ENCODE measurements at regions not wholly inside any gene's neighbourhood (a gene's known extent, or its start where the extent isn't known, plus 50 kb on each side); places are given as distances from the start of the nearest gene placed in this dataset.

DNA sequence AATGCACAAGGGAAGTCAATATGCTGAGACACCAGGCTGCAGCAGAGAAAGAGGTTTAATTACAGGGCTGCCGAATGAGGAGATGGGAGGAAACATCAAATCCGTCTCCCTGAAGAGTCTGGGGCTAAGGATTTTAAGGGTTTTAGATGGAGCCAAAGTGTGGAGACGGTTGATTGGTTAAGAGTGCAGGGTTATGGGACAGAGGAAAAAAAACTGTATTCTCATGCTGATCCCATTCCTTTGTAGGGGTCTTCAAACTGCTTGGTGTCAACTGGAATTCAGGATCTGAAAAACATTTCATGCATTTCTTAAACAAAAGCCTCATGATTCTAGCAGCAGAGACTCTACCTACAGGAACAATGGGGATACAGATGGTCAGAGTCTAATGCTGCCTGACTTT lies 96.1 kb upstream of the SYNDIG1 start:
- ChIA-PET CTCF (ENCODE audit: low intra/inter-chr PET ratio) (no interaction called here), POLR2A (no interaction called here)
- FAIRE-seq = no peak
- Histone ChIP-seq H3K27ac (ENCODE audit: extremely low read depth, low read depth, low read length) (no peak overlapping the region), H3K36me3 (ENCODE audit: control insufficient read depth, insufficient read depth, low read length) (no peaks in the 10 kb centered on the region), H2AFZ (ENCODE audit: low read depth, low read length) (no peak overlapping the region), H3K4me3 (no peak overlapping the region), H3K27me3 (ENCODE audit: control insufficient read depth in 2 of 2, insufficient read depth in 2 of 2, low read length in 2 of 2) (no peaks in the 10 kb centered on the region), H3K4me1 (replicated peaks in 1 of 2; ENCODE audit: control insufficient read depth in 2 of 2, insufficient read depth in 2 of 2, low read length in 2 of 2) (no peaks in the 10 kb centered on the region), H4K20me1 (replicated peaks; ENCODE audit: control insufficient read depth, insufficient read depth, low read length) (no peaks in the 10 kb centered on the region), H3K9me1 (ENCODE audit: control insufficient read depth, insufficient read depth, low read length) (no peaks in the 10 kb centered on the region), H3K79me2 (ENCODE audit: control insufficient read depth, insufficient read depth, low read length) (no peaks in the 10 kb centered on the region), H3K9ac (ENCODE audit: insufficient read depth in 1 of 2, low read depth in 2 of 2, low read length in 2 of 2) (no peak overlapping the region), H3K9me3 (replicated peaks; ENCODE audit: control insufficient read depth, insufficient read depth, low read depth, low read length) (no peaks in the 10 kb centered on the region), H3K4me2 (ENCODE audit: insufficient read depth, low read length) (no peak overlapping the region)
- no TSS peak for BruUV-seq (replicated peaks)
- no peak for DNase-seq (ENCODE audit: extremely low read depth in 1 of 4, low spot score in 3 of 4)
- in situ Hi-C loops (cut with MboI) (no loop called here), intact Hi-C loops (cut with micrococcal nuclease) (no loop called here)
- ATAC-seq = no peak
- WGBS (ENCODE audit: insufficient coverage, low coverage, missing lambda C conversion rate) = 0% methylated on average over 3 of the region's 3 CpGs
- no peak for TF ChIP-seq ZFP30 (CRISPR knock-in tag; IDR thresholded peaks at IDR 0.05; ENCODE audit: borderline replicate concordance)
- TF ChIP-seq ZNF445 (CRISPR knock-in tag; IDR thresholded peaks at IDR 0.05; ENCODE audit: low read depth) = no peak
- no peak for TF ChIP-seq TRIM28 (IDR thresholded peaks at IDR 0.05)

DNA sequence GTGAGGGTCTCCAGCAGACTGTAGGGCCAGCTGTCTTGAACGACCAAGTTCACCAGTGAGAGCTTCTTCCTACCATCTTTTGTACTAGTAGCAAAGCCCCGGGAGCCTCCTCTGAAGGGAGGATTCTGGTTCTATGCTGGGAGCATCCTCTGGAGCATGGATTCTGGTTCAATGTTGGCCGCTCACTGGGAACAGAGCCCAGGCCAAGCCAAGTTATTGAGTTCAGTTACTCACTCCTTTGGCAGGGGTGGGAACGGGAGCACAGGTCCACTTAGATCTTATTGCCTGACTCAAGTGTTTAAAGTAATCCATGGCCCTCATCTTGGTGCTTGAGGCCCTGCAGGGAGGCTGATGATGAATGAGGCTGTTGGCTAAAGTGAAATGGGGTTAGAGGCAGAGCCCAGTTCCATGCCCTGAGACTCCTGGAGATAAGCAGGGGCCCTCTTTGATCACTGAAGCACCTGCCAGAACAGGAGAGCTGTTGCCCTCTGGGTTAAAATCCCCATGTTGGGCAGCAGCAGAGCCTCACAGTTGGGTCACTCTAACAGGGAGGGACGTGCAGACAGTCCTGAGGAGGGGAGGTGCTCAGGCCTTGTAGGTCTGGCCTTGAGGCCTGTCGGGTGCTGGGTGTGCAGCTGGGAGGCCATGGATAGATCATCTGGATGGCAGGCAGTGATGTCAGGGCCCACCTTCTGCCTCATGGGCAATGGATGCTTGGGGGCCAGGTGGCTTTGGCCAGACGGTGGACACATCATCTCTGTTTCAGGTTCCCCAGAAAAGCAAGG lies 98.3 kb upstream of the SYNDIG1 start:
- ChIA-PET POLR2A (no interaction called here), CTCF (ENCODE audit: low intra/inter-chr PET ratio) (no interaction called here)
- Histone ChIP-seq H3K4me1 (replicated peaks in 1 of 2; ENCODE audit: control insufficient read depth in 2 of 2, insufficient read depth in 2 of 2, low read length in 2 of 2) (no peaks in the 10 kb centered on the region), H2AFZ (ENCODE audit: low read depth, low read length) (no peak overlapping the region), H3K4me2 (ENCODE audit: insufficient read depth, low read length) (no peak overlapping the region), H4K20me1 (replicated peaks; ENCODE audit: control insufficient read depth, insufficient read depth, low read length) (no peaks in the 10 kb centered on the region), H3K27ac (ENCODE audit: extremely low read depth, low read depth, low read length) (no peak overlapping the region), H3K9ac (ENCODE audit: insufficient read depth in 1 of 2, low read depth in 2 of 2, low read length in 2 of 2) (no peak overlapping the region), H3K36me3 (ENCODE audit: control insufficient read depth, insufficient read depth, low read length) (no peaks in the 10 kb centered on the region), H3K9me3 (replicated peaks; ENCODE audit: control insufficient read depth, insufficient read depth, low read depth, low read length) (no peaks in the 10 kb centered on the region), H3K9me1 (ENCODE audit: control insufficient read depth, insufficient read depth, low read length) (no peaks in the 10 kb centered on the region), H3K27me3 (ENCODE audit: control insufficient read depth in 2 of 2, insufficient read depth in 2 of 2, low read length in 2 of 2) (no peaks in the 10 kb centered on the region), H3K4me3 (no peak overlapping the region), H3K79me2 (ENCODE audit: control insufficient read depth, insufficient read depth, low read length) (no peaks in the 10 kb centered on the region)
- 0% methylated on average over 5 of the region's 7 CpGs for WGBS (ENCODE audit: insufficient coverage, low coverage, missing lambda C conversion rate)
- no TSS peak for BruUV-seq (replicated peaks)
- ATAC-seq = no peak
- DNase-seq (ENCODE audit: extremely low read depth in 1 of 4, low spot score in 3 of 4) = no peak
- intact Hi-C loops (cut with micrococcal nuclease) = no loop called here
- no peak for FAIRE-seq
- in situ Hi-C loops (cut with MboI) = no loop called here
- TF ChIP-seq, protein P1, sequence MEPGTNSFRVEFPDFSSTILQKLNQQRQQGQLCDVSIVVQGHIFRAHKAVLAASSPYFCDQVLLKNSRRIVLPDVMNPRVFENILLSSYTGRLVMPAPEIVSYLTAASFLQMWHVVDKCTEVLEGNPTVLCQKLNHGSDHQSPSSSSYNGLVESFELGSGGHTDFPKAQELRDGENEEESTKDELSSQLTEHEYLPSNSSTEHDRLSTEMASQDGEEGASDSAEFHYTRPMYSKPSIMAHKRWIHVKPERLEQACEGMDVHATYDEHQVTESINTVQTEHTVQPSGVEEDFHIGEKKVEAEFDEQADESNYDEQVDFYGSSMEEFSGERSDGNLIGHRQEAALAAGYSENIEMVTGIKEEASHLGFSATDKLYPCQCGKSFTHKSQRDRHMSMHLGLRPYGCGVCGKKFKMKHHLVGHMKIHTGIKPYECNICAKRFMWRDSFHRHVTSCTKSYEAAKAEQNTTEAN (CRISPR knock-in tag; IDR thresholded peaks at IDR 0.05) = no peak
- TF ChIP-seq SMAD3 (CRISPR knock-in tag; conservative IDR thresholded peaks at IDR 0.05) = no peak
- TF ChIP-seq CSDE1 (IDR thresholded peaks at IDR 0.05) = no peak
- TF ChIP-seq TRIM25 (IDR thresholded peaks at IDR 0.05; ENCODE audit: borderline replicate concordance) = no peak
- no peak for TF ChIP-seq PHF8 (IDR thresholded peaks at IDR 0.05; ENCODE audit: borderline replicate concordance, low read length)
- TF ChIP-seq CEBPG (CRISPR knock-in tag; IDR thresholded peaks at IDR 0.05) = no peak
- TF ChIP-seq CEBPG (tag; conservative IDR thresholded peaks at IDR 0.05 in 1 of 2, IDR thresholded peaks at IDR 0.05 in 1 of 2) = no peak
- no peak for TF ChIP-seq SMARCA4 (IDR thresholded peaks at IDR 0.05)
- no peak for TF ChIP-seq FOXA1 (IDR thresholded peaks at IDR 0.05; ENCODE audit: borderline replicate concordance)
- no peak for TF ChIP-seq E2F5 (CRISPR knock-in tag; IDR thresholded peaks at IDR 0.05)

Measured in K562 (cell line).